Colonic mucosa (tissue), 4 donors: ENCODE measurements at regions not wholly inside any gene's neighbourhood (a gene's known extent, or its start where the extent isn't known, plus 50 kb on each side); places are given as distances from the start of the nearest gene placed in this dataset.

ENCODE experiments used
- DNase-seq: peaks from one replicate; pipeline ENCODE4 v3.0.0-alpha.2; 2020
- H3K27ac ChIP-seq: fragments of 200-600 bp; one replicate; pipeline ENCODE4 v1.8.0; 2021
- H3K27me3 ChIP-seq: fragments of 200-600 bp; one replicate; pipeline ENCODE4 v1.8.0; 2021
- H3K36me3 ChIP-seq: fragments of 200-600 bp; one replicate; pipeline ENCODE4 v1.8.0; 2021
- H3K4me1 ChIP-seq: fragments of 200-600 bp; one replicate; pipeline ENCODE4 v1.8.0; 2021; ENCODE audit warnings: mild to moderate bottlenecking
- H3K4me3 ChIP-seq: fragments of 200-600 bp; one replicate; pipeline ENCODE4 v1.8.0; 2021
- H3K9ac ChIP-seq, 2 donors: one replicate each; pipeline ENCODE4 v1.7.0; 2013; ENCODE audit warnings: control low read depth in 2 of 2, low read depth in 2 of 2, low read length in 2 of 2
- H3K9me3 ChIP-seq: fragments of 200-600 bp; one replicate; pipeline ENCODE4 v1.8.0; 2021
- intact Hi-C: fragments of 100-400 bp; cut with DNase I; formaldehyde crosslinking; loops from one replicate; pipeline ENCODE4 v1.14.1; 2022
- TF ChIP-seq, protein P1 (sequence below): fragments of 200-600 bp; IDR thresholded peaks from one replicate; pipeline ENCODE4 v1.8.0; 2022; ENCODE audit warnings: antibody characterized with exemption, mild to moderate bottlenecking
- donor health status: healthy.
- donor health status: DM: no; HTN: no; CAD: no.
- donor health status: DM: no; HTN: no; CAD: no.

DNA sequence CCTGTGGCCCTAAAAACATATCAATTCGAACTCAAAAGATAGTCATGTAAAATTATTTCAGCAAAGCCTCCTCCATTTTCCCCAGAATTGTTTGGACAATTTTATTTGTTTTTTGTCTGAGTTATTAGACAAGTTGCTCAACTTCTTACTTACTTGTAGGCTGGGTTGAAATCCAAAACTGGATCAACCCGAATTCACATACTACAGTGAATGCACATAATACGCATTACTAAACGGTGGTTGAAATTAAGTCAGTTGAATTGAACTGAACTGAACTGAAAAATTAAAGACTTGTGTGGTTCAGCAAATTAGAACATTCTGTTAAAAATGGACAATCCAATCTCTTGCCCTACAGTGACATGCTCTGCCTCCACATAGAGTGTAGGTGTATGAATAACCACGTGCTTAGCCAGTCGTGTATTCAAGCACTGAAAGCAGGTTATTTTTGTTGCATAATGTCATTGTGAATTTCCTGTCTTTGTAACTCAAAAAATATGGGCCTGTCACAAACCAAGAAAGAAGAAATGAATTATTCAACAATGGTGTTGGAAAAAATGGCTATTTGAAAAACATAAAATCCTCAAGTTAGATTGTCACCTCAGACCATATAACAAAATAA lies 441.0 kb downstream of the TXNL1 start:
- Histone ChIP-seq H3K4me1 (no peaks in the 10 kb centered on the region), H3K9me3 (no peaks in the 10 kb centered on the region), H3K27ac (no peak overlapping the region), H3K36me3 (no peaks in the 10 kb centered on the region), H3K4me3 (no peak overlapping the region), H3K9ac (no peak overlapping the region), H3K27me3 (no peaks in the 10 kb centered on the region)
- TF ChIP-seq, protein P1, sequence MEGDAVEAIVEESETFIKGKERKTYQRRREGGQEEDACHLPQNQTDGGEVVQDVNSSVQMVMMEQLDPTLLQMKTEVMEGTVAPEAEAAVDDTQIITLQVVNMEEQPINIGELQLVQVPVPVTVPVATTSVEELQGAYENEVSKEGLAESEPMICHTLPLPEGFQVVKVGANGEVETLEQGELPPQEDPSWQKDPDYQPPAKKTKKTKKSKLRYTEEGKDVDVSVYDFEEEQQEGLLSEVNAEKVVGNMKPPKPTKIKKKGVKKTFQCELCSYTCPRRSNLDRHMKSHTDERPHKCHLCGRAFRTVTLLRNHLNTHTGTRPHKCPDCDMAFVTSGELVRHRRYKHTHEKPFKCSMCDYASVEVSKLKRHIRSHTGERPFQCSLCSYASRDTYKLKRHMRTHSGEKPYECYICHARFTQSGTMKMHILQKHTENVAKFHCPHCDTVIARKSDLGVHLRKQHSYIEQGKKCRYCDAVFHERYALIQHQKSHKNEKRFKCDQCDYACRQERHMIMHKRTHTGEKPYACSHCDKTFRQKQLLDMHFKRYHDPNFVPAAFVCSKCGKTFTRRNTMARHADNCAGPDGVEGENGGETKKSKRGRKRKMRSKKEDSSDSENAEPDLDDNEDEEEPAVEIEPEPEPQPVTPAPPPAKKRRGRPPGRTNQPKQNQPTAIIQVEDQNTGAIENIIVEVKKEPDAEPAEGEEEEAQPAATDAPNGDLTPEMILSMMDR, result no peak
- no peak for DNase-seq
- intact Hi-C loops, result no loop called here

DNA sequence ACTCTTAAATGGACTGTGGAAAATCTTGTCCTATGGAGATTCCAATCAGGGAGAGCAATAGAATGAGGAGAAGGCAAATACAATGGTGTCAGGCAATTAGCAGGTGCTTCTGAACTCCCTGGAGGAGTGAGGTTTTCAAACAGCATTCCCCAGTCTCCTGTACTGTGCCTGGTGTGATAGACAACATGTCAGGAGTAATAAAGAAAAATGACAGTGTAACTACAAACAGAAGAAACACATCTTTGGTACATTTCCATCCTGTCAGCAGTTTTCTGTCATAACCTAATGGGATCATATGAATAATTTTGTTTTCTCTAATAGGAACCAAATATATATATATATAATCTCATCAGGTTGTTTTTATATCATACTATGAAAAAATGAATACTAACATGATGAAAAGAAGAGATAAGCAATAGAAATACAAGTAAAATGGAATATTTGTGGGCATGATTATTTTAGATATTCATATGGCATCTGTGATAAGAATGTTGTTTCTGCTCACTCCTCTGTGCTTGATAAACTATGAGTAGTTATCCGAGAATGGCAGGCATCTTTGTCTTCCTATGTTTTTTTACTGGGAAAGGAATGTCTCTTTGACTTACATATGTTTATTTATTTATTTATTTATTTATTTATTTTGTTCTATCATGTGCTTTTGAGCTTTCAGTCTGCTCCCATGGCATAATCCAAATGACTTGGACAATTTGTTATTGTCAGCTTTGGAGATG lies 441.7 kb downstream of the TXNL1 start:
- intact Hi-C loops, result no loop called here
- H3K27me3 ChIP-seq, result no peaks in the 10 kb centered on the region
- H3K27ac ChIP-seq, result no peak overlapping the region
- DNase-seq, result no peak
- TF ChIP-seq, protein P1, result no peak
- no peak overlapping the region for H3K9ac ChIP-seq
- no peak overlapping the region for H3K4me3 ChIP-seq
- H3K9me3 ChIP-seq, result no peaks in the 10 kb centered on the region
- no peaks in the 10 kb centered on the region for H3K36me3 ChIP-seq
- no peaks in the 10 kb centered on the region for H3K4me1 ChIP-seq

DNA sequence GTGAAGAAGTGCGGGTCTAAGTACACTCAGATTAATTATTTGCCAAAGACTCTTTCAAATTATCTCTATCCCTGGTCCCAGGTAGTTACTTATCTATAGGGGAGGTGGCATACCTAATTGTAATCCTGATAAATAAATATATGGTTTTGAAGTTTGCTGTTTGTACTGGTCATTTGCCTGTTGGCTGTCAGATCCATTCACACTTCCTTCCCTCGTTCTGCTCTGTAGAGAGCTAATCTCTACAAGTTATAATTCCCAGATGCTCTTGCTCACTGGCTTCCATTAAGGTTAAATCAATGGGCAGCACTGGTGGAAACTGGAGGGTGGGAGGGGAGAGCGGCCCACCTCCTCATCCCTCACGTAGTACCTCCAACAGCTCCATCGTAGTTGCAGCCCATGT lies 447.1 kb downstream of the TXNL1 start:
- intact Hi-C loops, result no loop called here
- H3K9ac ChIP-seq, result no peak overlapping the region
- H3K4me1 ChIP-seq, result no peaks in the 10 kb centered on the region
- TF ChIP-seq, protein P1, result no peak
- DNase-seq, result no peak
- H3K27me3 ChIP-seq, result no peaks in the 10 kb centered on the region
- H3K4me3 ChIP-seq, result no peak overlapping the region
- no peaks in the 10 kb centered on the region for H3K36me3 ChIP-seq
- H3K9me3 ChIP-seq, result no peaks in the 10 kb centered on the region
- no peak overlapping the region for H3K27ac ChIP-seq

DNA sequence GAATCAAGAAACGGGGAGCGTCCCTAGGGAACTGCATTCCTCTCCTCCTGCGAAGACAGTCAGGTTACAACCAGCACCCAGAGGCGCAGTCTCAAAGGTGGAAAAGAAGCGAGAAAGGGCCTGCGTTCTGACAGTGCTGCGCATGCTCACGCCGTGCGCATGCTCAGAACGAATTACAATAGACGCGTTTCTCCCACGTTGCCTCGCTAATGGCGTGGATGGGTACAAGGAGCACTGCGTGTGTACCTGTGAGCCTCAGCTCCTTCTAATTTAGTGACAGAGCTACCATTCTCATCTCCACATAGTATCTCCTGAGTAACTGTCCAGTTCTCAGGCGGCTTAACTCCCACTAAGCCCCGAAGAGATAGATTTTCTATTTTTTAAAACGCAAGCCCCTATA lies 448.8 kb downstream of the TXNL1 start:
- intact Hi-C loops, result no loop called here
- no peak overlapping the region for H3K4me3 ChIP-seq
- no peak for DNase-seq
- H3K4me1 ChIP-seq, result no peaks in the 10 kb centered on the region
- TF ChIP-seq, protein P1, result no peak
- no peak overlapping the region for H3K27ac ChIP-seq
- no peaks in the 10 kb centered on the region for H3K9me3 ChIP-seq
- H3K36me3 ChIP-seq, result no peaks in the 10 kb centered on the region
- H3K27me3 ChIP-seq, result no peaks in the 10 kb centered on the region
- no peak overlapping the region for H3K9ac ChIP-seq

DNA sequence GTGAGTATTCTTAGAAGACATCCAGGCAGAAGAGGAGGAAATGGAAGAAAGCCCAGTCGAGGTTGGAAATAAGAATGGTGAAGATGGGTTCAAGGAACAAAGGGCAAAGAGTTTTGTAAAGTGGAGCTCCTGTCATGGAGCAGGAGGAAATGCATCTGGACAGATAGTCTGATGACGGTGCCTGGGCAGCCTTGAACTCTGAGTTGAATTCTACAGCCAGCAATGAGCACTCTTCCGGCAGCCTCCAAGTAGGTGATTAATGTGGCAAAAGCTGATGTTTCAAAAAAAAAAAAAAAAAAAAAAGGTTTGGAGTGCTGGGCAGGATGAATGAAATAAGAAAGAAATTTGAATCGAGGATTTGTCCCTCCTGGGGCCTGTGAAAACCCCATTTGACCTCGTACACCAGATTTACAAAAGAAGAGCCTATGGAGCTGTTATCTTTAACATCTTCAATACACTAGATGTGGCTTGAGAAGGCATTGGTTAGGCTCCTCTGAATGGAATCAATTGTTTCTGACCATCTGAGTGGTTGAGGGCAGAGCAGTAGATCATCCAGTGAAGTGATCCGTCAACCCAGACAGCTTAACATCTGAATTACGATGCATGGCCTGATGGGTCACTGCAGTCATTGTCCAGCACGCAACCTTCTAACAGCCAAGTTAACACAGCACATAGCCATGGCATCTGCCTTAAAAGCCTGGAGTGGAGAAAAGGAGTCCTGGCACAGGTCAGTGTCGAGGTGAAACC lies 449.7 kb downstream of the TXNL1 start:
- Histone ChIP-seq H3K36me3 (no peaks in the 10 kb centered on the region), H3K4me1 (no peaks in the 10 kb centered on the region), H3K4me3 (no peak overlapping the region), H3K9me3 (no peaks in the 10 kb centered on the region), H3K27ac (no peak overlapping the region), H3K9ac (no peak overlapping the region), H3K27me3 (no peaks in the 10 kb centered on the region)
- TF ChIP-seq, protein P1, result no peak
- no peak for DNase-seq
- intact Hi-C loops, result no loop called here
